Upper lobe of left lung (tissue), 6 donors: ENCODE measurements at regions not wholly inside any gene's neighbourhood (a gene's known extent, or its start where the extent isn't known, plus 50 kb on each side); places are given as distances from the start of the nearest gene placed in this dataset.

Experiments used
- ATAC-seq, 2 donors: fragments of 200-7000 bp; cut with Tn5 transposase; one replicate each; pipeline ENCODE4 v1.9.1; 2022; ENCODE audit warnings: mild to moderate bottlenecking in 2 of 2, moderate library complexity in 2 of 2; ENCODE audit not compliant: low FRiP score in 2 of 2
- DNase-seq, 2 donors: peaks; one replicate each; pipeline ENCODE4 v3.0.0-alpha.2; 2019 to 2020
- H3K27ac ChIP-seq, 4 donors: fragments of 200-600 bp; sonication (generic); one replicate each; pipeline ENCODE4 v1.5.1; 2016 to 2019
- H3K27me3 ChIP-seq, 4 donors: fragments of 200-600 bp; sonication (generic); one replicate each; pipeline ENCODE4 v1.5.1; 2017 to 2019
- H3K36me3 ChIP-seq, 4 donors: fragments of 200-600 bp; sonication (generic); one replicate each; pipeline ENCODE4 v1.5.1; 2016 to 2019
- H3K4me1 ChIP-seq, 4 donors: fragments of 200-600 bp; sonication (generic); one replicate each; pipeline ENCODE4 v1.5.1; 2018 to 2019
- H3K4me3 ChIP-seq, 4 donors: fragments of 200-600 bp; sonication (generic); one replicate each; pipeline ENCODE4 v1.5.1; 2017 to 2019; ENCODE audit warnings: mild to moderate bottlenecking in 2 of 4, moderate library complexity in 1 of 4
- H3K9me3 ChIP-seq, 4 donors: fragments of 200-600 bp; sonication (generic); one replicate each; pipeline ENCODE4 v1.5.1; 2018 to 2019
- CTCF ChIP-seq, 6 experiments: fragments of 450-650 bp in 4 of 6; fragments of 200-600 bp in 2 of 6; sonication (generic) in 2 of 6; IDR thresholded peaks; one replicate each; pipeline ENCODE4 v1.5.1; 2016 to 2019; ENCODE audit warnings: antibody characterized with exemption in 6 of 6
- EP300 ChIP-seq, 4 donors: sonication (generic); formaldehyde crosslinking; IDR thresholded peaks; one replicate each; pipeline ENCODE4 v1.5.1; 2017; ENCODE audit warnings: antibody characterized with exemption in 4 of 4, control low read depth in 2 of 4
- POLR2A ChIP-seq, 4 donors: fragments of 450-650 bp; IDR thresholded peaks; one replicate each; pipeline ENCODE4 v1.5.1; 2016 to 2017; ENCODE audit warnings: antibody characterized with exemption in 4 of 4, mild to moderate bottlenecking in 2 of 4
- POLR2AphosphoS5 ChIP-seq, 2 donors: sonication (generic); formaldehyde crosslinking; IDR thresholded peaks; one replicate each; pipeline ENCODE4 v1.5.1; 2017; ENCODE audit warnings: antibody characterized with exemption in 2 of 2
- WGBS, 2 donors: methylation state at CpG; one replicate each; pipeline ENCODE4 v1.1.5; 2017 to 2018; 5-methylcytosine and 5-hydroxymethylcytosine counted together
- donor health status: DM: no; HTN: no; CAD: no; lungs with moderate emphysema.
- donor health status: DM: no; HTN: yes; CAD: no; lungs with severe emphysema.

GRCh38 chr2:64704161-64704560 is 50.4 kb upstream of the SERTAD2 start:
- DNase-seq (no peak), ATAC-seq (no peak)
- H3K9me3 ChIP-seq = no peaks in the 10 kb centered on the region
- no peaks in the 10 kb centered on the region for H3K27me3 ChIP-seq
- TF ChIP-seq EP300 (IDR thresholded peaks at IDR 0.05) (no peak), CTCF (IDR thresholded peaks at IDR 0.05) (no peak), POLR2A (IDR thresholded peaks at IDR 0.05) (no peak), POLR2AphosphoS5 (IDR thresholded peaks at IDR 0.05) (no peak)
- WGBS, 2 donors = 76 to 85% methylated on average over 4 of the region's 4 CpGs
- no peak overlapping the region for H3K27ac ChIP-seq
- no peak overlapping the region for H3K4me3 ChIP-seq
- no peaks in the 10 kb centered on the region for H3K4me1 ChIP-seq
- H3K36me3 ChIP-seq = no peaks in the 10 kb centered on the region

- H3K4me3 ChIP-seq = no peak overlapping the region
- 92 to 100% methylated on average over 1 of the region's 1 CpG for WGBS, 2 donors
- TF ChIP-seq CTCF (IDR thresholded peaks at IDR 0.05) (no peak), POLR2A (IDR thresholded peaks at IDR 0.05) (no peak), EP300 (IDR thresholded peaks at IDR 0.05) (no peak), POLR2AphosphoS5 (IDR thresholded peaks at IDR 0.05) (no peak)
- H3K27me3 ChIP-seq = no peaks in the 10 kb centered on the region
- ATAC-seq = no peak
- DNase-seq = no peak
- no peaks in the 10 kb centered on the region for H3K36me3 ChIP-seq
- no peaks in the 10 kb centered on the region for H3K4me1 ChIP-seq
- no peak overlapping the region for H3K27ac ChIP-seq
- H3K9me3 ChIP-seq = no peaks in the 10 kb centered on the region
Observed at GRCh38 chr2:64704996-64705395, 51.3 kb upstream of the SERTAD2 start.

GRCh38 chr2:64707276-64707675 is 53.6 kb upstream of the SERTAD2 start:
- Histone ChIP-seq H3K27ac (no peak overlapping the region), H3K9me3 (no peaks in the 10 kb centered on the region), H3K27me3 (no peaks in the 10 kb centered on the region), H3K4me3 (no peak overlapping the region), H3K36me3 (no peaks in the 10 kb centered on the region), H3K4me1 (no peaks in the 10 kb centered on the region)
- ATAC-seq = no peak
- TF ChIP-seq CTCF (IDR thresholded peaks at IDR 0.05) (no peak), POLR2AphosphoS5 (IDR thresholded peaks at IDR 0.05) (no peak), EP300 (IDR thresholded peaks at IDR 0.05) (no peak), POLR2A (IDR thresholded peaks at IDR 0.05) (no peak)
- no peak for DNase-seq
- 96 to 97% methylated on average over 2 of the region's 2 CpGs for WGBS, 2 donors

GRCh38 chr2:64708829-64709228 is 55.1 kb upstream of the SERTAD2 start:
- 86% methylated on average over 3 of the region's 3 CpGs for WGBS, 2 donors
- no peaks in the 10 kb centered on the region for H3K4me1 ChIP-seq

More at GRCh38 chr2:64708829-64709228, 55.1 kb upstream of the SERTAD2 start:
- H3K27ac ChIP-seq = no peak overlapping the region
- no peaks in the 10 kb centered on the region for H3K9me3 ChIP-seq
- no peaks in the 10 kb centered on the region for H3K36me3 ChIP-seq
- no peak for DNase-seq
- no peak for ATAC-seq
- no peak overlapping the region for H3K4me3 ChIP-seq
- H3K27me3 ChIP-seq = no peaks in the 10 kb centered on the region
- no peak for TF ChIP-seq CTCF (IDR thresholded peaks at IDR 0.05)
